Kidney epithelial cell (primary cell): ENCODE measurements at regions not wholly inside any gene's neighbourhood (a gene's known extent, or its start where the extent isn't known, plus 50 kb on each side); places are given as distances from the start of the nearest gene placed in this dataset.

Source experiments
- DNase-seq: peaks from one replicate; pipeline ENCODE4 v3.0.0-alpha.2; 2010; ENCODE audit warnings: low read depth
- H3K27me3 ChIP-seq: 2 replicates; pipeline ENCODE4 v1.6.0; 2011; ENCODE audit warnings: low read length; ENCODE audit not compliant: control insufficient read depth, insufficient read depth
- H3K36me3 ChIP-seq: 2 replicates; pipeline ENCODE4 v1.5.1; 2011; ENCODE audit warnings: low read length; ENCODE audit not compliant: control insufficient read depth, insufficient read depth
- H3K4me3 ChIP-seq: 2 replicates; pipeline ENCODE4 v1.5.1; 2011; ENCODE audit warnings: low read depth, mild to moderate bottlenecking, control low read depth, low read length
- TF ChIP-seq, protein P1 (sequence below): IDR thresholded peaks from 2 replicates; pipeline ENCODE4 v1.5.1; 2011; ENCODE audit warnings: mild to moderate bottlenecking, moderate library complexity, low read length, control low read depth, inconsistent platforms; ENCODE audit not compliant: insufficient read depth, poor library complexity, severe bottlenecking

DNA sequence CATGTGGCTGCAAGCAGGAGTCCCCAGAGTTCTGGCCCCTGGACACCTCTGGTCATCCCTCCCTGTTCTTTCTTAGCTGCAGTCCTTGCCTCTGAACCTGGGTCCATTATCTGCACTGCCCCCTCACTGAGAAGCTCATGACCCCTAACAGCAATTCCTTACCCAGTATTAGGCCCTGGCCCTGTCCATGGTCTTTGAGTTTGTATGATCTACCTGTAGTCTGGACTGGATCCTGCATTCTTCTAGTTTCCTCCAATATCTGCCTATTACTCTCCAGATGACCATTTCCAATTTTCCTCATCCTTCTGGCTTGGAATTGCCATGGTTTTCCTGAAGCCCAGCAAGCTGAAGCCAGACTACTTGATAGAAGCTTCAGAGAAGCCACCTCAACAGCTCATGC, 302.4 kb upstream of the HS6ST1 start:
- TF ChIP-seq, protein P1, sequence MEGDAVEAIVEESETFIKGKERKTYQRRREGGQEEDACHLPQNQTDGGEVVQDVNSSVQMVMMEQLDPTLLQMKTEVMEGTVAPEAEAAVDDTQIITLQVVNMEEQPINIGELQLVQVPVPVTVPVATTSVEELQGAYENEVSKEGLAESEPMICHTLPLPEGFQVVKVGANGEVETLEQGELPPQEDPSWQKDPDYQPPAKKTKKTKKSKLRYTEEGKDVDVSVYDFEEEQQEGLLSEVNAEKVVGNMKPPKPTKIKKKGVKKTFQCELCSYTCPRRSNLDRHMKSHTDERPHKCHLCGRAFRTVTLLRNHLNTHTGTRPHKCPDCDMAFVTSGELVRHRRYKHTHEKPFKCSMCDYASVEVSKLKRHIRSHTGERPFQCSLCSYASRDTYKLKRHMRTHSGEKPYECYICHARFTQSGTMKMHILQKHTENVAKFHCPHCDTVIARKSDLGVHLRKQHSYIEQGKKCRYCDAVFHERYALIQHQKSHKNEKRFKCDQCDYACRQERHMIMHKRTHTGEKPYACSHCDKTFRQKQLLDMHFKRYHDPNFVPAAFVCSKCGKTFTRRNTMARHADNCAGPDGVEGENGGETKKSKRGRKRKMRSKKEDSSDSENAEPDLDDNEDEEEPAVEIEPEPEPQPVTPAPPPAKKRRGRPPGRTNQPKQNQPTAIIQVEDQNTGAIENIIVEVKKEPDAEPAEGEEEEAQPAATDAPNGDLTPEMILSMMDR = no peak
- H3K36me3 ChIP-seq = no peaks in the 10 kb centered on the region
- no peaks in the 10 kb centered on the region for H3K27me3 ChIP-seq
- no peak overlapping the region for H3K4me3 ChIP-seq
- no peak for DNase-seq

DNA sequence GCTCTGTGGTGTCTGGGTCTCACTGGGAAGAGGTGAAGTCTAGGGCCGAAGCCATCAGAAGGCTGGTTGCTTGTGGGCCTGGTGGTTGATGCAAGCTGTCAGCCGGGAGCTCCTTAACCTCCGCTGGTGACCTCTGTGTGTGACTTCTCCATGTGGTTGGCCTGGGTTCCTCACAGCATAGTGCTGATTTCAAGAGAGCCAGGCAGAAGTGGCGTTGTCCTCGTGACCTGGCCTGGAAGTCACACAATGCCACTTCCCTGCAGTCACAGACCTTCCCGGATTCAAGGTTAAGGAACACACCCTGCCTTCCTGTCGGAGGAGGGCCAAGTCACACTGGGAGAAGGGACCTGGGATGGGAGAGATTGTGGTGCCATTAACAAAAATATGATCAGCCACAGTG, 303.7 kb upstream of the HS6ST1 start:
- Histone ChIP-seq H3K27me3 (no peaks in the 10 kb centered on the region), H3K36me3 (no peaks in the 10 kb centered on the region), H3K4me3 (no peak overlapping the region)
- DNase-seq = no peak
- TF ChIP-seq, protein P1 = no peak

DNA sequence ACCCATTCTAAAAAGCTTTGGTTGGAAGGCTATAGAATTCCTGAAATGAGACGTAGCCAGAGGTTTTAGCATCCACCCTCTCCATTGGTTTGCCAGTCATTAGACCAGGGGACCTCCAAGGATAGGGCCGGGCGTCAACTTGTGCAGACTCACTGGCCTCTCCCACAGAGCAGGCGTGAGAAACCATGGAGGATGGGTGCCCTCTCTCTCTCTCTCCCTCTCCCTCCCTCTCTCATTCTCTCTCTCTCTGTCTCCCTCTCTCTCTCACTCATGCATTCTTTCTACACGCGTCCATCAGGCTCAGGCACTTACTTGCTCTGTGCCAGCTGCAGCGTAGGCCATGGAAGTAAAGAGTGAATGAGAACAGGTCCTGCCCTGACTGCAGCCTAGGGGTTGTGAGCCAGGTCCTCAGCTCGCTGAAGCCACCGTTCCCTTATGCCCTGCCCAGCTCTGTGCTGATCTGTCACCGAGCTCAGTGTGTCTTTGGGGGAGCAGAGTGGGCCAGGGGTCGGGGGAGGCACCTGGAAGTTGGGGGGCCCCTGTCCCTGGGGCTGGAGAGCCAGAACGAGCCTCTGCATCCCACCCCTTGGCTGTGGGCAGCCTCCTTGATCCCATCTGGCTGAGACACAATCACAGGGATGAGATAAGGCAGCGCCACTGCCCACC, 304.4 kb upstream of the HS6ST1 start:
- Histone ChIP-seq H3K36me3 (no peaks in the 10 kb centered on the region), H3K4me3 (no peak overlapping the region), H3K27me3 (no peaks in the 10 kb centered on the region)
- TF ChIP-seq, protein P1 = no peak
- no peak for DNase-seq

DNA sequence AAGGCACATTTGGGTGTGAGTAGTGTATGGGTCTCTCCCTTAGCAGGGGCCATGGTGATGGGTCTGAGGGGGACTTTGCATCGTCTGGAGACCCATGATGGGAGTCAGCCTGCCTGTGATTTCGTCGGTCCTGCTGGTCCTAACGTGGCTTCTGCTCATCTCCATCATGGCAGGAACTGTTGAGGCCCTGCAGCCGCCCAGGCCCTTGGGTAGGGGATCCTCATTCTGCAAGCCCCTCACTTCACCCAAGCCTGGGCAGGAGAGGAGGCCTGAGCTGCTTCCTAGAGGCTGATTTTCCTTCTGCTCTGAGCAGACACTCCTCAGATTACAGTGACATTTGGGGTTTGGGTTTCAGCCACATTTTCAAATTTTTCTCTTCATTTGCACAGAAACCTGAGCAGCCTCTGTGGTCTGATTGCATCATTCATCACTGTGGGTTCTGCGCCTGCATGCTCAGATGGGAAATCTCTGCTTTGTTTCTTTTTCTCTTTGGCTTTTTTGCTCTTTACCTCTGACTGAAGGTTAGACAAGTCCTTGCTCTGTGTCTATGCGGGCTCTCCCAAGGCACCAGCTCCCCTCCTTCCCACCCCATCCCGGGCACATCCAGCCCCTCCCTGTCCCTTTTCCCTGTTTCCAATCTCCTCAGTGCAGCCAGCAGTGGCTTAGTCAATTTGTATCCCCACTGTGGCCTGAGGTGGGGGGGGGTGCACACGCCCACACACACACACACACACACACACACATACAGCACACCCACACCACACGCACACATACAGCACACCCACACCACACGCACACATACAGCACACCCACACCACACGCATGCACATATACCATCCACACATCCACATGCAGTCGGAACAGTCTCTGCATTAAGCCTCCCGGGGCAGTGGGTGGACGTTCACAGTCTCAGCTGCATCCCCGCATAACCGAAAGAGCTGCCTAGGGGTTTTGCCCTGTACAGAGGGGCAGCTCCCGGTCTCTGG, 305.4 kb upstream of the HS6ST1 start:
- DNase-seq = peak; percentile 21
- TF ChIP-seq, protein P1 = no peak

DNA sequence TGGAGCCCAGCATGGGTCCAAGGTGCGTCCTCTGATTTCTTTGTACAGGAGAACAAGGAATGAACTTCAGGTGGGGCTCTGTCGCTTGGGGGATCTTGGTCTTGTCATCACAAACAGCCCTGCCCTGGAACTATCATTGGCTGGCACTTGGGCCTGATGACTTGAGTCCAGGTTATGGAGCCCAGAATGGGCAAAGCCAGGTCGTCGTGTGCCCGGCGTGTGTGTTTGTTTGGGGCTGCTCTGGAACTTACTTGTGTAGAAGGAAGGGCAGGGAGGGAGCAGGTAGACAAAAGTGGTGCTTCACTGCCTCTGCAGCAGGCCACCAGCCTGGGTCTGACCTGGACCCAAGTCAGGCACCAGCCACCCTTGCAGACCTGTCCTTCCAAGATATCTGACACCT, 306.3 kb upstream of the HS6ST1 start:
- no peaks in the 10 kb centered on the region for H3K27me3 ChIP-seq
- DNase-seq = no peak

More for the DNA sequence above, 305.4 kb upstream of the HS6ST1 start:
- Histone ChIP-seq H3K36me3 (no peaks in the 10 kb centered on the region), H3K27me3 (no peaks in the 10 kb centered on the region), H3K4me3 (no peak overlapping the region)

More for the DNA sequence above, 306.3 kb upstream of the HS6ST1 start:
- H3K36me3 ChIP-seq = no peaks in the 10 kb centered on the region
- H3K4me3 ChIP-seq = no peak overlapping the region
- TF ChIP-seq, protein P1 = no peak
